MG63 (cell line): ENCODE measurements at regions not wholly inside any gene's neighbourhood (a gene's known extent, or its start where the extent isn't known, plus 50 kb on each side); places are given as distances from the start of the nearest gene placed in this dataset.

Source experiments
- DNase-seq: peaks from one replicate; pipeline ENCODE4 v3.0.0-alpha.2; 2020
- H3K27me3 ChIP-seq: fragments of 250-450 bp; sonication (Bioruptor Pico); 2 replicates; pipeline ENCODE4 v1.5.1; 2020; ENCODE audit warnings: mild to moderate bottlenecking, moderate library complexity
- H3K36me3 ChIP-seq: fragments of 250-450 bp; sonication (Bioruptor Pico); 2 replicates; pipeline ENCODE4 v1.5.1; 2020; ENCODE audit warnings: mild to moderate bottlenecking, moderate library complexity
- H3K4me3 ChIP-seq: fragments of 250-450 bp; sonication (Bioruptor Pico); 2 replicates; pipeline ENCODE4 v1.5.1; 2020; ENCODE audit warnings: mild to moderate bottlenecking, moderate library complexity
- H3K9me3 ChIP-seq: fragments of 250-450 bp; sonication (Bioruptor Pico); 2 replicates; pipeline ENCODE4 v1.5.1; 2020; ENCODE audit warnings: mild to moderate bottlenecking, moderate library complexity

- Histone ChIP-seq H3K36me3 (no peaks in the 10 kb centered on the region), H3K27me3 (peaks cover 6% of the 10 kb centered on the region; the same call in 1 of the 2 replicates), H3K9me3 (no peaks in the 10 kb centered on the region), H3K4me3 (no peak overlapping the region)
- no peak for DNase-seq
These were observed 566.1 kb downstream of the BRD1 start for GRCh38 chr22:49261616-49262015.

- no peaks in the 10 kb centered on the region for H3K9me3 ChIP-seq
- no peak for DNase-seq
- no peak overlapping the region for H3K4me3 ChIP-seq
- no peaks in the 10 kb centered on the region for H3K36me3 ChIP-seq
- H3K27me3 ChIP-seq: peaks cover 6% of the 10 kb centered on the region; the same call in 1 of the 2 replicates
These were observed 566.7 kb downstream of the BRD1 start for GRCh38 chr22:49260681-49261580.

- DNase-seq: no peak
- H3K27me3 ChIP-seq: peaks cover 6% of the 10 kb centered on the region; the same call in 1 of the 2 replicates
- H3K4me3 ChIP-seq: no peak overlapping the region
- no peaks in the 10 kb centered on the region for H3K9me3 ChIP-seq
- no peaks in the 10 kb centered on the region for H3K36me3 ChIP-seq
These were observed 567.6 kb downstream of the BRD1 start for GRCh38 chr22:49259839-49260615.

- H3K4me3 ChIP-seq: no peak overlapping the region
- peaks cover 6% of the 10 kb centered on the region; the same call in 1 of the 2 replicates for H3K27me3 ChIP-seq
- H3K36me3 ChIP-seq: no peaks in the 10 kb centered on the region
- no peak for DNase-seq
- H3K9me3 ChIP-seq: no peaks in the 10 kb centered on the region
These were observed 569.3 kb downstream of the BRD1 start for GRCh38 chr22:49258107-49259010.

GRCh38 chr22:49257551-49257961 lies 570.1 kb downstream of the BRD1 start:
- DNase-seq: no peak
- Histone ChIP-seq H3K36me3 (no peaks in the 10 kb centered on the region), H3K4me3 (no peak overlapping the region), H3K9me3 (no peaks in the 10 kb centered on the region), H3K27me3 (peaks cover 6% of the 10 kb centered on the region; the same call in 1 of the 2 replicates)

GRCh38 chr22:49255741-49256318 lies 571.8 kb downstream of the BRD1 start:
- DNase-seq: no peak
- H3K27me3 ChIP-seq: peaks cover 6% of the 10 kb centered on the region; the same call in 1 of the 2 replicates
- H3K9me3 ChIP-seq: no peaks in the 10 kb centered on the region
- H3K4me3 ChIP-seq: no peak overlapping the region
- H3K36me3 ChIP-seq: no peaks in the 10 kb centered on the region

DNA sequence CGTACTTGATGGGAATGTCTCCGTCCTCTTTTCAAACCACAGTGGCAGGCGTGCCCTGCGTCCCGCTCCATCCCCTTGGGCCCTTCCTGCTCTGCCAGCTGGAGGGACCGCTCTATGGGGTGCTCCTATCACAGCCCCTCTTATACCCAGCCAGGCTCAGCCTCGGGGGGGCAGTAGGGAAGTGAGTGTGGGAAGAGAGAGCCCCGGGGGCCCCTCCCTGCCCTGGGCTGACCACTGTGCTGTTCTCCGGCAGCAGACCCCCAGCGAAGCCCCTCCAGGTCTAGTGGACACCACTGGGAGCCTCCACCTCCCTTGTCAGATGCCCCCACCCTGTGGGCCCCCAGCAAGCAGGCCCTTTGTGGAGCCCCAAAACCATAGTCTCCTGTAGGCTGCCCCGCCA lies 572.5 kb downstream of the BRD1 start:
- Histone ChIP-seq H3K4me3 (no peak overlapping the region), H3K9me3 (no peaks in the 10 kb centered on the region), H3K36me3 (no peaks in the 10 kb centered on the region), H3K27me3 (peaks cover 6% of the 10 kb centered on the region; the same call in 1 of the 2 replicates)
- DNase-seq: no peak

- peaks cover 9% of the 10 kb centered on the region; the same call in 1 of the 2 replicates for H3K27me3 ChIP-seq
- no peaks in the 10 kb centered on the region for H3K9me3 ChIP-seq
- no peaks in the 10 kb centered on the region for H3K36me3 ChIP-seq
- DNase-seq: no peak
- no peak overlapping the region for H3K4me3 ChIP-seq
These were observed 574.0 kb downstream of the BRD1 start for GRCh38 chr22:49253656-49254055.

DNA sequence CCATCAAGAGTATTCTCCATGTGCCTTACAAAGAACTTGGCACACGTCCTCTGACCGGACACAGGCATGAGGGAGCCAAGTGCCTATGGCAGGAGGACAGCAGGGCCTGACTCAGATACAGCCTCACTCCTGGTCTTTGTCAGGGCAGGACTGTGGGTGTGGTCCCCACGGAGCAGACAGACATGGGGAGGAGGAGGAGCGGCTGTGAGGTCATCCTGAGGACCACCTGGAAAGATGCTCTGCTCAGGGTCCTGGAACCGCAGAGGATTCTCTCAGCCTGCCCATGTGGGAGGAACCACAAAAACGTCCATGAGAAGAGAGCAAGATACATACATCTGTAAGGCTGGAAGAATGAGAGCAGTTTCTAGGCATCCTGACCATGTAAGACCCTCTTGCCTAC lies 576.3 kb downstream of the BRD1 start:
- DNase-seq: no peak
- H3K9me3 ChIP-seq: no peaks in the 10 kb centered on the region
- peaks cover 8% of the 10 kb centered on the region; the same call in 1 of the 2 replicates for H3K27me3 ChIP-seq
- H3K4me3 ChIP-seq: no peak overlapping the region
- H3K36me3 ChIP-seq: no peaks in the 10 kb centered on the region

GRCh38 chr22:49247194-49247924 lies 580.3 kb downstream of the BRD1 start:
- DNase-seq: no peak
- peaks cover 8% of the 10 kb centered on the region; the same call in 1 of the 2 replicates for H3K27me3 ChIP-seq
- H3K36me3 ChIP-seq: no peaks in the 10 kb centered on the region
- no peaks in the 10 kb centered on the region for H3K9me3 ChIP-seq
- no peak overlapping the region for H3K4me3 ChIP-seq

- H3K4me3 ChIP-seq: no peak overlapping the region
- DNase-seq: no peak
- peaks cover 8% of the 10 kb centered on the region; the same call in 1 of the 2 replicates for H3K27me3 ChIP-seq
- H3K36me3 ChIP-seq: no peaks in the 10 kb centered on the region
- H3K9me3 ChIP-seq: no peaks in the 10 kb centered on the region
These were observed 582.9 kb downstream of the BRD1 start for GRCh38 chr22:49244466-49245420.

DNA sequence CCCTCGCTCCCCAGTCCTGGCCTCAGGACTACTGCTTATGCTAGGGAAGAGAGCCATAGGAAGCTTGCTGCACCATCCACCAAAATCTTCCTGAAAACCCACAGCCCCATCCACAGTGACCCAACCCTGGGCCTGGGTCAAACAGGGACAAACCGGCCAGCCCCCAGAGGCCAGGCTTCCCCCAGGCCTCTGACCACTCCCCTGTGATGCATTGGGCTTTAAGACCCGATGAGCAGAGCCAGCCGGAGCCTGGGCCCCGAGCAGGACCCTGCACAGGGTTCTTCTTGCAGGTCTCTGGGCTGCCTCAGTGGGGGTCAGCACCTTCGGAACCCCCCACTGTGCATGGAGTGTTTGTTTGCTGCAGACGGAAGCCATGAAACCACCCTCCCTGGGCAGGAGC lies 583.7 kb downstream of the BRD1 start:
- Histone ChIP-seq H3K36me3 (no peaks in the 10 kb centered on the region), H3K27me3 (peaks cover 2% of the 10 kb centered on the region; the same call in 1 of the 2 replicates), H3K4me3 (no peak overlapping the region), H3K9me3 (no peaks in the 10 kb centered on the region)
- no peak for DNase-seq

DNA sequence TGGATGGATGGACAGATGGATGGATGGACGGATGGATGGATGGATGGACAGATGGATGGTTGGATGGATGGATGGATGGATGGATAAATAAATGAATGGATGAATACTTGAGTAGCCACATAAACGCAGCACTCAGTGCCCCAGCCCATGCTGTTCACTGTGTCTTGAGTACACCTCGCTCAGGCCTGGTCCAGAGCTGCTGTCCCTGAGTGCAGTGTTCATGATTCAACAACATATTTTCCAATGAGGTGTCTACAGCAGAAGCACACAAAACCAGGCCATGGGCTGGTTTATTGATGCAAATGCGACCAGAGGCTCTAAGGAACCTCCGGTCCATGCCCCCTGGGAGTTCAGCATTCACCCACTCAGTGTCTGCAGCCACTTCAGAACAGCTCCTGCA lies 584.3 kb downstream of the BRD1 start:
- 0 out of 2 replicates have a peak, but pooled peaks cover 2% of the 10 kb centered on the region for H3K27me3 ChIP-seq
- no peak for DNase-seq
- no peaks in the 10 kb centered on the region for H3K9me3 ChIP-seq
- no peaks in the 10 kb centered on the region for H3K36me3 ChIP-seq
- H3K4me3 ChIP-seq: no peak overlapping the region

- H3K9me3 ChIP-seq: no peaks in the 10 kb centered on the region
- H3K27me3 ChIP-seq: no peaks in the 10 kb centered on the region
- no peak for DNase-seq
- no peaks in the 10 kb centered on the region for H3K36me3 ChIP-seq
- no peak overlapping the region for H3K4me3 ChIP-seq
These were observed 585.2 kb downstream of the BRD1 start for GRCh38 chr22:49242480-49242879.
